Mammary epithelial cell (primary cell): ENCODE measurements at regions not wholly inside any gene's neighbourhood (a gene's known extent, or its start where the extent isn't known, plus 50 kb on each side); places are given as distances from the start of the nearest gene placed in this dataset.

Experiments
- EZH2 ChIP-seq: IDR thresholded peaks from 2 replicates; pipeline ENCODE4 v1.6.1; 2012; ENCODE audit warnings: low read length, inconsistent platforms, borderline replicate concordance
- TF ChIP-seq, protein P1 (sequence below), 2 donors: IDR thresholded peaks in 1 of 2; conservative IDR thresholded peaks in 1 of 2; 2 replicates each; pipeline ENCODE4 v1.5.1; 2011 to 2012; ENCODE audit warnings: inconsistent platforms in 2 of 2, low read length in 2 of 2, mild to moderate bottlenecking in 2 of 2, control low read depth in 1 of 2, low read depth in 1 of 2; ENCODE audit not compliant: insufficient read depth in 1 of 2; ENCODE audit errors: extremely low read depth in 1 of 2

DNA sequence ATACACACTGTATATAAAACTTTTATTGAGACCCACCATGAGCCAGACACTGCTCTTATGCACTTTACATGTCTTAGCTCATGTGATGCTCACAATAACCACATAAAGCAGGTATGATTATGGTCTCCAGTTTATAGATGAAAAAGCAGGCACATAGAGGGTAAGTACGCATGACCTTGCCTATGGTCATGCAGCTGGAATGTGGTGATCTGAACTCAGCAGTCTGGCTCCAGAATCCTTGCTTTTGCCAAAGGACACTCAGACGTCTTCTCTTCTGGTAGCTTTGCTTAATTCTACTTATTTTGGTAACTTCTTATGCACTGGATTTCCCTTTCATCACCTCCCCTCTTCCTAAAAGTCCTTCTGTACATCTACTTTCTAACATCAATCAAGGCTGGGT lies 103.3 kb upstream of the CRY1 start:
- TF ChIP-seq, protein P1, sequence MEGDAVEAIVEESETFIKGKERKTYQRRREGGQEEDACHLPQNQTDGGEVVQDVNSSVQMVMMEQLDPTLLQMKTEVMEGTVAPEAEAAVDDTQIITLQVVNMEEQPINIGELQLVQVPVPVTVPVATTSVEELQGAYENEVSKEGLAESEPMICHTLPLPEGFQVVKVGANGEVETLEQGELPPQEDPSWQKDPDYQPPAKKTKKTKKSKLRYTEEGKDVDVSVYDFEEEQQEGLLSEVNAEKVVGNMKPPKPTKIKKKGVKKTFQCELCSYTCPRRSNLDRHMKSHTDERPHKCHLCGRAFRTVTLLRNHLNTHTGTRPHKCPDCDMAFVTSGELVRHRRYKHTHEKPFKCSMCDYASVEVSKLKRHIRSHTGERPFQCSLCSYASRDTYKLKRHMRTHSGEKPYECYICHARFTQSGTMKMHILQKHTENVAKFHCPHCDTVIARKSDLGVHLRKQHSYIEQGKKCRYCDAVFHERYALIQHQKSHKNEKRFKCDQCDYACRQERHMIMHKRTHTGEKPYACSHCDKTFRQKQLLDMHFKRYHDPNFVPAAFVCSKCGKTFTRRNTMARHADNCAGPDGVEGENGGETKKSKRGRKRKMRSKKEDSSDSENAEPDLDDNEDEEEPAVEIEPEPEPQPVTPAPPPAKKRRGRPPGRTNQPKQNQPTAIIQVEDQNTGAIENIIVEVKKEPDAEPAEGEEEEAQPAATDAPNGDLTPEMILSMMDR (conservative IDR thresholded peaks at IDR 0.05 in 1 of 2, IDR thresholded peaks at IDR 0.05 in 1 of 2; ENCODE audit: extremely low read depth in 1 of 2, insufficient read depth in 1 of 2, low read depth in 1 of 2, low read length in 2 of 2) = no peak
- TF ChIP-seq EZH2 = no peak
